Esophagus squamous epithelium (tissue), 5 donors: ENCODE measurements at regions not wholly inside any gene's neighbourhood (a gene's known extent, or its start where the extent isn't known, plus 50 kb on each side); places are given as distances from the start of the nearest gene placed in this dataset.

ENCODE experiments used
- DNase-seq: peaks from one replicate; lab custom pipeline; 2025; lab: John Stamatoyannopoulos, UW
- H3K27ac ChIP-seq, 4 donors: fragments of 200-600 bp; sonication (generic); one replicate each; pipeline ENCODE4 v1.5.1; 2016 to 2019; ENCODE audit warnings: mild to moderate bottlenecking in 1 of 4
- H3K27me3 ChIP-seq, 4 donors: fragments of 200-600 bp; sonication (generic); 1 replicate in 3 of 4; 2 replicates in 1 of 4; pipeline versions ENCODE4 v1.5.1 to v1.6.0; 2017 to 2021; ENCODE audit warnings: antibody characterized with exemption in 1 of 4
- H3K36me3 ChIP-seq, 3 donors: fragments of 200-600 bp; sonication (generic); one replicate each; pipeline ENCODE4 v1.5.1; 2016 to 2019
- H3K4me1 ChIP-seq, 3 donors: fragments of 200-600 bp; sonication (generic); one replicate each; pipeline ENCODE4 v1.5.1; 2017 to 2019
- H3K4me3 ChIP-seq, 4 donors: fragments of 200-600 bp; sonication (generic); 1 replicate in 3 of 4; 2 replicates in 1 of 4; pipeline ENCODE4 v1.5.1; 2016 to 2019; ENCODE audit warnings: mild to moderate bottlenecking in 2 of 4, moderate library complexity in 1 of 4
- H3K9me3 ChIP-seq, 3 donors: fragments of 200-600 bp; sonication (generic); one replicate each; pipeline ENCODE4 v1.5.1; 2016 to 2019
- POLR2A ChIP-seq, 4 donors: fragments of 450-650 bp; IDR thresholded peaks; one replicate each; pipeline ENCODE4 v1.6.1; 2017; ENCODE audit warnings: antibody characterized with exemption in 4 of 4, mild to moderate bottlenecking in 4 of 4, moderate library complexity in 3 of 4
- intact Hi-C: fragments of 100-400 bp; cut with DNase I; formaldehyde crosslinking; loops from one replicate; pipeline ENCODE4 v1.15.0; 2022
- TF ChIP-seq, protein P1 (sequence below), 6 experiments: fragments of 450-650 bp in 4 of 6; fragments of 200-600 bp in 2 of 6; sonication (generic) in 2 of 6; IDR thresholded peaks; one replicate each; pipeline ENCODE4 v1.5.1; 2016 to 2019; ENCODE audit warnings: antibody characterized with exemption in 6 of 6, mild to moderate bottlenecking in 4 of 6, moderate library complexity in 4 of 6
- donor health status: DM: yes; HTN: yes; CAD: no.

GRCh38 chr4:54607521-54607920 lies 50.2 kb upstream of the KIT start:
- TF ChIP-seq, protein P1, sequence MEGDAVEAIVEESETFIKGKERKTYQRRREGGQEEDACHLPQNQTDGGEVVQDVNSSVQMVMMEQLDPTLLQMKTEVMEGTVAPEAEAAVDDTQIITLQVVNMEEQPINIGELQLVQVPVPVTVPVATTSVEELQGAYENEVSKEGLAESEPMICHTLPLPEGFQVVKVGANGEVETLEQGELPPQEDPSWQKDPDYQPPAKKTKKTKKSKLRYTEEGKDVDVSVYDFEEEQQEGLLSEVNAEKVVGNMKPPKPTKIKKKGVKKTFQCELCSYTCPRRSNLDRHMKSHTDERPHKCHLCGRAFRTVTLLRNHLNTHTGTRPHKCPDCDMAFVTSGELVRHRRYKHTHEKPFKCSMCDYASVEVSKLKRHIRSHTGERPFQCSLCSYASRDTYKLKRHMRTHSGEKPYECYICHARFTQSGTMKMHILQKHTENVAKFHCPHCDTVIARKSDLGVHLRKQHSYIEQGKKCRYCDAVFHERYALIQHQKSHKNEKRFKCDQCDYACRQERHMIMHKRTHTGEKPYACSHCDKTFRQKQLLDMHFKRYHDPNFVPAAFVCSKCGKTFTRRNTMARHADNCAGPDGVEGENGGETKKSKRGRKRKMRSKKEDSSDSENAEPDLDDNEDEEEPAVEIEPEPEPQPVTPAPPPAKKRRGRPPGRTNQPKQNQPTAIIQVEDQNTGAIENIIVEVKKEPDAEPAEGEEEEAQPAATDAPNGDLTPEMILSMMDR (IDR thresholded peaks at IDR 0.05) = no peak
- no peak for TF ChIP-seq POLR2A (IDR thresholded peaks at IDR 0.05)
- intact Hi-C loops = no loop called here

More at GRCh38 chr4:54607521-54607920, 50.2 kb upstream of the KIT start:
- Histone ChIP-seq H3K27me3 (no peaks in the 10 kb centered on the region), H3K27ac (no peak overlapping the region), H3K9me3 (no peaks in the 10 kb centered on the region), H3K4me3 (no peak overlapping the region), H3K36me3 (no peaks in the 10 kb centered on the region), H3K4me1 (no peaks in the 10 kb centered on the region)
- DNase-seq = no peak
